NCI-H1048 (cell line): ENCODE measurements at regions not wholly inside any gene's neighbourhood (a gene's known extent, or its start where the extent isn't known, plus 50 kb on each side); places are given as distances from the start of the nearest gene placed in this dataset.

Experiments used
- DNase-seq: peaks from one replicate; lab custom pipeline; 2025; lab: John Stamatoyannopoulos, UW

- DNase-seq: no peak
These were observed 104.1 kb downstream of the DIRAS2 start for GRCh38 chr9:90538566-90538965.

- no peak for DNase-seq
These were observed 103.3 kb downstream of the DIRAS2 start for GRCh38 chr9:90539286-90539685.

DNA sequence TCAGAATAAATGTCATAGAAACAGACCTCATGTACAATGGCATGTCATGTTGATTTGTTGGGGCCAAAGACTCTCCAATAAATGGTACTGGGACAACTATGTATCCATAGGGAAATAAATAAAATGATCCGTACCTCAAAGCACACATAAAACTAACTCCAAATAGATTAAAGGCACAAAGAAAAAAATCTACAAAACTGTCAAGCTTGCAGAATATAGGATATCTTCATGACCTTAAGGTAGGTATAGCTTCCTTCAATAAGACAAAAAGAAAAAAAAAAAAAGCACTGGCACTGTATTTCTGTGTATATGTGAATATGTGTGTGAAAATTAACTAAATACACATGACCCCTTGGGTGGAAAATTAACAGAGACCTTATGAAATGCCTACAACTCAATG is 101.9 kb downstream of the DIRAS2 start:
- DNase-seq: no peak

GRCh38 chr9:90544488-90544887 is 98.1 kb downstream of the DIRAS2 start:
- DNase-seq: no peak

DNA sequence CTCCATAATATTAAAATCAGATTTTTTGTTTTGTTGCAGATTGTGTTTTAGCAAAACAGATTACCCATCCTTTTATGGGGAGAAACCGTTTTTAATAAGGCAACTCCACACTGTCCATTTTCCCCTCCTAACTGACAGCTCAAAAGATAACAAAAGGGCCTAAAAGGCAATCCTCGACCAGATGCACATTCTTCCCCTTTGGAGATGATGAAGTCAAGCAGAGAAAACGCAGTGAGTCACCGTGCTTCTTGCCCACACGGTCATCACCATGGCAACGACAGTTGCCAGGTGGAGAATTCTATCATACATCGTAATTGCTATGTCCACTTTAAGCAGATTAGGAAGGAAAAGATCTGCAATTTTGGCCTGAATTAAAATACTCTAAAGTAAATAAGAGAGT is 96.4 kb downstream of the DIRAS2 start:
- no peak for DNase-seq

DNA sequence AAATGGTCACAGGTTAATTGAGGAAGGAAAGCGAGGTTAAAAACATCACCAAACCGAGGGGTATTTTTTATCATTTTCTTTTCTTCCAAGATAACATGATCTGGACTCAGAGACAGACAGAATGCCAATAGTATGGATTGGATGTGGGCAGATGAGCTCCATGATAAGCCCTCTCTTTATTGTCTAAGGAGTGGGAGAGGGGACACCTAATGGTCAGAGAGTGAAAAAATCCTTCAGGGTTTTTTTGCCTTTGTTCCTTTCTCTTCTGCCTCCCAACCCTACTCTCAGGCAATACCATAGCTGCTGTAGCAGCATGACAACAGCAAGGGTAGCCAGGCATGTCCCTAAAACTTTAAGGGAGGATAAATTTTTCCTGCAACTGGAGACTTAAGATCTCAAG is 94.7 kb downstream of the DIRAS2 start:
- no peak for DNase-seq

DNA sequence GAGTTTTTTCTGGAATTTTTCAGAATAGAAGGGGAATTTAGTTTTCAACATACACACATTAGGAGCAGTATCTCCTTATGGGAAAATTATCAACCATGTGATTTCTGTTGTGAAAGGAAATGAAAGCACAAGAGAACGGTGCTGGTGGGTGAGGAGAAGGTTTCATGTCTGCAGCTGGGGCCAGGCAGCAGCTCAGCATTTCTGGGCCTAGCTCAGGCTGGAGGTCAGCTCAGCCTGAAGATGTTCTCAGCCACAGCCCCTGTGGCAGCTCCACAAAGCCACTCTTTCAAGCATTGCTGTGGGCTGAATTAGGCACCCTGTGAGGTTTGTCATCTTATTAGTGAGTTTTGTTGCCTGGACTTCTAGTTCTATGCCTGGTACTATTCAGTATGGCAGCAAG is 90.3 kb downstream of the DIRAS2 start:
- DNase-seq: no peak

DNA sequence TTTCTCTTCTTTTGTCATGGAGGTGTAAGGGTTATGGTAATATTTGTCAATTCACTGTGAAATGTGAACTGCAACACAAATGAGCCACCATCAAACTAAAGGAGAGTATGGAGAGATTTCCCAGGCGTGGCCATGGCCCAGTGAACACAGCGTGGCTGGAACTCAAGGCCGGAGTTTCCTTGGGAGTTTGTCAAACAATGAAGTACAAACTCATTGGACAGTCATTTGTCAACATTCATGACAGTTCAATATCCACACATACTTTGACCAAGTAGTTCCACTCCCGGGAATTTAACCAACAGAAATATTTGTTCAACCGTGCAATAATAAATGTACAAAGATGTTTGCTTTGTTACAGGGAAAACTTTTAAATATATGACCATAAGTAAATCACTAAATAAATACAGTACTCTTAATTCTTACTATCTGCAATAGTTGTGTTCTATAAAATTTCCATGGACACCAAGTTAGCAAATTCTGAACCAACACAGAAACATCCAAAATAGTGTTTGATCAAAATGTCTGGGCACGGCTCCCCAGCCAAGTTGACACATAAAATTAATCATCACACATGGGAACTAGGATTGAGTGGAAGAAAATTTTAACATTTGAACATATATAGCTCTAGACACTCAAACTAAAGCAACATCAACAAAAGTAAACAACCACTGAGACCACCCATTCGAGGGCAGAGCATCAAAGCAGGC is 87.1 kb downstream of the DIRAS2 start:
- DNase-seq: no peak

DNA sequence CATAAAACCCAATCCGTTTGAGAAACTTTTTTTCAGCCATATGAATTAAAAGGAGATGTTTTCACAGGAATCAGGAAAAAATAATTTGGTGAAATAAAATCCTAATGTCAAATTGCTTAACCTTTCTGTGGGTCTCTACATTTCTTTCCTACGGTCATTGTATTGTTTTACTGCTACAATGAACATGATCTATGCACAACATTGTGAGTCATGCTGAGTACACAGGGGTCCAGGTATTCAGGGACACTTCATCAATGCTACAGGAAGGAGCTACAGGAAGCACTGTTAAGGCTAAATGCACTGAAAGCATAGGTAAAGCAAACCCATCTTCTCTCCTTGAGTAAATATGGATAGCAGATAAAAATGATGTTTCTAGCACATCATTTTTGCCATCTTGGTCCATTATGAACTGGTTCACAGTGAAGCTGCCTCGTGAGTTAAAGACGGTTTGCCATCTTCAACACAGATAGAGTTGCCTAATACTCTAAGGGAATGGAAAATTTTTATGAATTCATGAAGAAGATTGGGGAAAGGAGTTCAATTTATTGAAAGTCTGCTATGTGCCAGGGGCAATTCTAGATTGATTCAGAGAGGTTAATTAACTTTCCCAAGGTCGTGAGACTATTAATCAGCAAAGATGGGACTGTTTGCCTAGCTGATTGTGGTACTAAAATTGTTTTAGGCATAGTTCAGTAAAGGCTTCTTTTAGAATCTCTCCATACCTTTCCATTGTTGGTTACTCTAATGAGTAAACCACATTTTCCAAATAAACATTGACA is 85.5 kb downstream of the DIRAS2 start:
- DNase-seq: no peak

DNA sequence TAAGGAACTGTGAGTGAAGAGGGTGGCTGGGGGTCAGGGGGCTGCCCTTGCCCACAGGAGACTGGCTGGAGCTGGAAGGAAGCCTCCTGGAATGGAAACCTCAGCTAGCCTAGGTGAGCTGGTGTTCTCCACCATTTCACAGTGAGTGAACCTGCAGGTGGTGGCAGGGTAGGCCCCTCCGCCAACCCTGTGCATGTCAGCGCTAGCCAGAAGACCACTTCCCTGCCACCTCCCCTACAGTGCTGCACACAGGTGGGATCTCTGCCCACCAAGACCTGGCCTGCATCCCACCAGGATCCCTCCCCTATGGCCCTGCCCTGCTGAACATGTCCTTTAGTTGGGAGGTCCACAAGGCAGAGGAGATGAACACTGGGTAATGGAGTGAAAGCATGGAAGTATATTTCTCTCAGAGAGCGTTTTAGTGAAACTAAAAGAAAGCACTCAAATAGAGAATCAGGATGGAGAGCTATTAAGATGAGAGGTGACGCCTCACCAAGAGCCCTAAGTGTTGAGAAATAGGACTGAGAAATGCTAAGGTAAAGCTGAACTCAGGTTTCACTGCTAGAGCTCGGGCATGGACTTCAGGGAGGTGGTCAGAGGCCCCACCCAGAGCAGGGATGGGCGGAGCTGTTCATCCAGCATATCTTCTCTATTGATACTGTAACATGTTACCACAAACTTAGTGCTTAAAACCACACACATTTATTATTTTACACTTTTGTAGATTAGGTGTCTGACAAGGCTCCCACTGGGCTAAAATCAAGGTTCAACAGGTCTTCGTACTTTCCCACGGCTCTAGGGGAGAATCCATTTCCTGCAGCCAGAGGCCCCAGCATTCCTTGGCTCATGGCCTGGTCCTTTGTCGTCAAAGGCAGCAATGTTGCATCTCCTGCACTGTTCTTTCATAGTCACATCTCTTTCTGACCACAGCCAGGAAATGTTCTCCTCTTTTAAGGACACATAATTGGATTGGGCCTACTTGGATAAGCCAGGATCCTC is 83.2 kb downstream of the DIRAS2 start:
- DNase-seq: no peak
